OCI-LY1 (cell line): ENCODE measurements at regions not wholly inside any gene's neighbourhood (a gene's known extent, or its start where the extent isn't known, plus 50 kb on each side); places are given as distances from the start of the nearest gene placed in this dataset.

Source experiments
- EZH2 ChIP-seq: fragments of 200-600 bp; sonication (generic), shearing (Covaris generic); IDR thresholded peaks from 2 replicates; pipeline ENCODE4 v1.8.0; 2017; ENCODE audit warnings: borderline replicate concordance, mixed run types, mild to moderate bottlenecking, antibody characterized with exemption, low read length, moderate library complexity, mixed read lengths
- TF ChIP-seq, protein P1 (sequence below): fragments of 200-600 bp; sonication (generic), shearing (Covaris generic); IDR thresholded peaks from 2 replicates; pipeline ENCODE4 v1.5.1; 2017; ENCODE audit warnings: mild to moderate bottlenecking, antibody characterized with exemption, low read length, moderate library complexity, mixed read lengths

DNA sequence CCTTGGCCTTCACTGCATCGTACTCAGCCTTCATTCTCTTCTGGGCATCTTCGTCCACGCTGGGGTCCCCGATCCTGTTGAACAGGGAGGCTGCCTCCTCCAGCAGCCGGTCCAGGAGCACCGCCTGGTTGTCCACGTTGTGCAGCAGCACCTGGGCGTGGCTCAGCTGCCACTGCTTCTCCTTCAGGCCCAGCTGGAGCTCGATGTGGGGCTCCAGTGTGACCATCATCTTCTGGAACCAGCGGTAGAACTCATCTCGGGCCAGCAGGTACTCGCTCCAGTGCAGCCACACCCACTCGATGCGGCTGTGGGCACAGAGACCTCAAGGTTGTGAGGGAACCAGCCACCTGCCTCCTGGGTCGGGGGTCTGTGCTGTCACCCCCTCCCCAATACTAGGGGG, 50.5 kb downstream of the SYNE3 start:
- TF ChIP-seq, protein P1, sequence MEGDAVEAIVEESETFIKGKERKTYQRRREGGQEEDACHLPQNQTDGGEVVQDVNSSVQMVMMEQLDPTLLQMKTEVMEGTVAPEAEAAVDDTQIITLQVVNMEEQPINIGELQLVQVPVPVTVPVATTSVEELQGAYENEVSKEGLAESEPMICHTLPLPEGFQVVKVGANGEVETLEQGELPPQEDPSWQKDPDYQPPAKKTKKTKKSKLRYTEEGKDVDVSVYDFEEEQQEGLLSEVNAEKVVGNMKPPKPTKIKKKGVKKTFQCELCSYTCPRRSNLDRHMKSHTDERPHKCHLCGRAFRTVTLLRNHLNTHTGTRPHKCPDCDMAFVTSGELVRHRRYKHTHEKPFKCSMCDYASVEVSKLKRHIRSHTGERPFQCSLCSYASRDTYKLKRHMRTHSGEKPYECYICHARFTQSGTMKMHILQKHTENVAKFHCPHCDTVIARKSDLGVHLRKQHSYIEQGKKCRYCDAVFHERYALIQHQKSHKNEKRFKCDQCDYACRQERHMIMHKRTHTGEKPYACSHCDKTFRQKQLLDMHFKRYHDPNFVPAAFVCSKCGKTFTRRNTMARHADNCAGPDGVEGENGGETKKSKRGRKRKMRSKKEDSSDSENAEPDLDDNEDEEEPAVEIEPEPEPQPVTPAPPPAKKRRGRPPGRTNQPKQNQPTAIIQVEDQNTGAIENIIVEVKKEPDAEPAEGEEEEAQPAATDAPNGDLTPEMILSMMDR, result no peak
- no peak for TF ChIP-seq EZH2
